ENCODE measurements at regions not wholly inside any gene's neighbourhood (a gene's known extent, or its start where the extent isn't known, plus 50 kb on each side); places are given as distances from the start of the nearest gene placed in this dataset.

- TF ChIP-seq, protein P1, sequence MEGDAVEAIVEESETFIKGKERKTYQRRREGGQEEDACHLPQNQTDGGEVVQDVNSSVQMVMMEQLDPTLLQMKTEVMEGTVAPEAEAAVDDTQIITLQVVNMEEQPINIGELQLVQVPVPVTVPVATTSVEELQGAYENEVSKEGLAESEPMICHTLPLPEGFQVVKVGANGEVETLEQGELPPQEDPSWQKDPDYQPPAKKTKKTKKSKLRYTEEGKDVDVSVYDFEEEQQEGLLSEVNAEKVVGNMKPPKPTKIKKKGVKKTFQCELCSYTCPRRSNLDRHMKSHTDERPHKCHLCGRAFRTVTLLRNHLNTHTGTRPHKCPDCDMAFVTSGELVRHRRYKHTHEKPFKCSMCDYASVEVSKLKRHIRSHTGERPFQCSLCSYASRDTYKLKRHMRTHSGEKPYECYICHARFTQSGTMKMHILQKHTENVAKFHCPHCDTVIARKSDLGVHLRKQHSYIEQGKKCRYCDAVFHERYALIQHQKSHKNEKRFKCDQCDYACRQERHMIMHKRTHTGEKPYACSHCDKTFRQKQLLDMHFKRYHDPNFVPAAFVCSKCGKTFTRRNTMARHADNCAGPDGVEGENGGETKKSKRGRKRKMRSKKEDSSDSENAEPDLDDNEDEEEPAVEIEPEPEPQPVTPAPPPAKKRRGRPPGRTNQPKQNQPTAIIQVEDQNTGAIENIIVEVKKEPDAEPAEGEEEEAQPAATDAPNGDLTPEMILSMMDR (conservative IDR thresholded peaks at IDR 0.05; ENCODE audit: low read depth, low read length), result no peak
- TF ChIP-seq EZH2 (IDR thresholded peaks at IDR 0.05; ENCODE audit: borderline replicate concordance, low read depth, low read length, poor library complexity, severe bottlenecking), result no peak
These were observed 486.3 kb upstream of the PROK2 start for GRCh38 chr3:72271216-72271615.
